ENCODE measurements at regions not wholly inside any gene's neighbourhood (a gene's known extent, or its start where the extent isn't known, plus 50 kb on each side); places are given as distances from the start of the nearest gene placed in this dataset.
A peak's percentile ranks its signal among the peaks of the same experiment; 100 is the strongest.
"Not testable (repeated sequence)": the region's sequence is repeated elsewhere in the genome, so short reads cannot be mapped to it uniquely, and the experiment has no call there.

DNA sequence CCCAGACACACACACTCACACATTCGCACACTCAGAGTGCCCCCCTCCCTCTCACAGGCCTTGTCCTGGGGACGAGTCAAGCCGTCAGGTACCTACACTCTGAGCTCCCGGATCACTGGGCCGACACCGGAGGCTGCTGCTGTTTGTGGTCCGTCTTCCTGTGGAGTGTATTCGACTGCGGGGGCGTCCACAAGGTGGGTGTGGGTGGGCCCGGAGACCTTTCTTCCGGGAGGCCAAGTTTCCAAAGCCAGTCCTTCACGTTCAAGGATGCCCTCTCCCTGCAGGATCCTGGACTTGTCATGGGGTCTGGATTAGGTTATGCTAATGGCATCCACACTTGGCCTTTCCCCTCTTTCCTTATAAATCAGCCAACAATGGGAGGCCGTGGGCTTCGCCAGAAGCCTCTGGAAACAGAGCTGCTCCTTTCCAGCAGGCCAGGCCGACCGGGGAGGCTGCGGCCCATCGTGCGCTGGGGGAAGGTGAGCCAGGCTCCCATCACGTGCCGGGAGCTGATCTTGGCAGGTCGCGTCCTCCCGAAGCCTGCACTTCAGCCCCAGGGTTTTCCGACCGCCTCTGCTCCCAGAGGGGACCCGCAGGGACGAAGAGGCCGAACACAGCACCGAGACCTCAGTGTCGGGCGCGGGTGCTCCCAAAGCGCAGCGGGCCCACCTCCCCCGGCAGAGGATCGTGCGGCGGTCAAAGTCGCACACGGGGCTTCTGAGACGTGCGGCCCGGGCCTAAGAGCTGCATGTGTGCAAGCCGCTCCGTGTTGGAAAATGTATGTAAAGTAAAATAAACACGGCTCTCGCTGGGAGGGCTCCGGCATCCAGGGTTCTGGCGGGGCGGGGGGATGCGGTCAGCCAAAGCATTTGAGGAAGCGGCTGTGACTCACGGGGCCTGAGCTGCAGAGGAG is 196.5 kb upstream of the ZNF469 start:
- DNase-seq (ENCODE audit: low read depth in 4 of 4, low spot score in 1 of 4): not testable (repeated sequence)

DNA sequence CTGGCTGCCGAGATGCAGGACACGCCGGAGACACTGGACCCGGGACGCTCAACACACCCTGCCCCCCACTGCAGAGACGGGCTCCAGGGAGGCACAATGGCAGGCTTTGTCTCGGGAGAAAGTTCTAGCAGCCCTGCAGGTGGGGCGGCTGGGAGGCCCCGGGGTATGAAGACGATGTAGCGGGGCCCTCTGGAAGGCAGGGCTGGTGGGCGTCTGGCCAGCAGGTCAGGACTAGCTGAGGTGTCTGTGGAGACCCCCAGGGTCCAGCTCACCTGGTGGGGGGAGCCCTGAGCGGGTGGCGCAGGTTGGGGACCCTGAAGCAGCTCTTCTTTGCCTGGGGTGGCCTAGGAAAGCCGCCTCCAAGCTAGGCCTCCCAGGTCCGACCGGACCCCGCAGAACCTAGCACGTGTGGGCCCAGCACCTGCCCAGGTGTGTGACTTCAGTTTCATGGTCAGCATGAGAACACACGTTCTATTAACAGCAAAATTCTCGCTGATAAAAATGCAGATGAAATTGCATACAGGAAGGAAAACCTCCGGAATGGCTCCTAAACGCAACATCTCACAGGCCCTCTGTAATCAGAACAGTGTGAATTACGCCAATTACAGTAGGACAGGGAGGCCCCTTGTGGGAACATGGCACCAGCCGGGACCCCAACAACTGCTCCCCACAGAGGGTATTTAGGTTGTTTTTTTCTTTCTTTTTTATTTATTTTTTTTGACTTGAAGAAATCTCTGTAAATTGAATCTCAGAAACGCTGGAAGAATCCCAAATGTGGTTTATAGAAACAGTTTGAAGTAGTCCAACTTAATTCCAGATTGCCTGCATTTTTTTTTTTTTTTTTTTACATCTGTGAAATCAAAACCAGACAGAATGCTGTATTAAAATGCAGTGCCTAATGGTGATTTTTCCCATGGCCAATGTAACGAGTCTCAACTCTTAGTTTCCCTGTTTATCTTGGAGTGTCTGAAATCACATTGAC is 195.6 kb upstream of the ZNF469 start:
- DNase-seq (ENCODE audit: low read depth in 4 of 4, low spot score in 1 of 4): not testable (repeated sequence)

DNA sequence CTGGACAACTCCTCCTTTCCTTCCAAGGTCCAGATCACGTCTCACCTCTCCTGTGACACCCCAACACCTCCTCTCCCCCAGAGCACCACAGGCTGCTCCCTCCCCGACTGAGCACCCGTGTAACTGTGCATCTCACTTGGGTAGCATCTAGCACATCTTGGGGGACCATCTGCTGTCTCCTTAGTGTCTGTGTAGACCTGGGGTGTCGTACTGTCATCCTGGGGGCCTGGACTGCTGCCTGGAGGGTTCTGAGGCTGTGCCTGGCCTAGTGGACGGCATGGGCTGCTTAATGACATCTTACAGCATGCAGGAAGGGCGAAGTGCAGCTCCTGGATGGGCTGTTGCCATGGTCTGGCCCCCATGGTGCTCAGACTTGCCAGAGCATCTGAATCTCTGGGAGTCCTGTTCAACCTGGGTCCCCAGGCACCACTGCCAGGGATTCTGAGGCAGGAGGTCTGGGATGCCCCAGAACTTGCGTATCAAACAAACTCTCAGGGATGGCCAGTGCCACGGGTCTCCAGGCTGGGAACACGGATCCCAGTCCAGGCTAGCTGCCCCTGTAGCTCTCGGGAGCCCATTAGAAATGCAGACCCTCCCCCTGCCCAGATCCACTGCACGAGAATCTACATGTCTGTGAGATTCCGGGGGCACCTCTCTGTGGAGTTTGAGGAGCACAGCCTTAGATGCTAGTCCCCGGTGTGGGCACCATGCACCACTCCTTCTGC is 194.4 kb upstream of the ZNF469 start:
- not testable (repeated sequence) for DNase-seq (ENCODE audit: low read depth in 4 of 4, low spot score in 1 of 4)

DNA sequence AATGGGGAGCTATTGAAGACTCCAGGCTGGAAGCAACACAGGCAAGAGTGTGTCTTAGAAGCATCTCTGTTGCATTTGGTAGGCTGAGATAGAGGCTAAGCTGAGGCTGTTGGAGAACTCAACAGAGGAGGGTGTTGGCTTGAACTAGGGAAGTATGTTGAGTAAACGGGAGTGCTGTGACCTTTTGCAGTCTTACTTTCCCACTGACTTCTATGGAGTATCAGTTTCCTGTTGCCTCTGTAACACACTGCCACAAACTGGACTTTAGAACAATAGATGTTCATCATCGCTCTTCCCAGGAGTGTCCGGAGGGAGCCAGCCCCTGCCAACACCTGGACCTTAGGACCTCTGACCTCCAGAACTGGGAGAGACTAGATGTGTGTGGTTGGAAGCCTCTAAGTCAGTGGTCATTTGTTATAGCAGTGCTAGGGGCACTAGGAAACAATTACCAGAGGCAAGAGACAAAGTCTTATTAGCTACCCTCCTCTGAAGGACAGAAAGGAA is 192.1 kb upstream of the ZNF469 start:
- not testable (repeated sequence) for DNase-seq (ENCODE audit: low read depth in 4 of 4, low spot score in 1 of 4)

DNA sequence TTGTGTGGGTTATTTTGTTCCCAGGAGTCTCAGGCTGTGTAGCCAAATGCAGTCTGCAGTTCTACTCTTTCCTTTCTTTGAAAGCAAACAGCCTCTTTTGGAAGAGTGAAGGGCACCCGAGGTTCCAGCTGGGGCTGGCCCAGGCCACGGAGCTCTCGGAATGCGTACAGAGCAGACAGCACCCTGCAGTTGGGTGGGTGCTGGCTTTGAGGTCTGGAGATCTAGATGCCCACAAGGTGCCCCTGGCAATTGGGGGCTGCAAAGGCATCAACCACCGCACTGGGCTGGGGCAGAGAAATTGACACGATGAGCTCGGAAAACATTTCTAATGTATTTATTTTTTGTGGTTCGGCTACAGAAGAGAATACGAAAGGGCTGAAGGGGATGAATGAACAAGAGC is 191.6 kb upstream of the ZNF469 start:
- DNase-seq (ENCODE audit: low read depth in 4 of 4, low spot score in 1 of 4): not testable (repeated sequence)

DNA sequence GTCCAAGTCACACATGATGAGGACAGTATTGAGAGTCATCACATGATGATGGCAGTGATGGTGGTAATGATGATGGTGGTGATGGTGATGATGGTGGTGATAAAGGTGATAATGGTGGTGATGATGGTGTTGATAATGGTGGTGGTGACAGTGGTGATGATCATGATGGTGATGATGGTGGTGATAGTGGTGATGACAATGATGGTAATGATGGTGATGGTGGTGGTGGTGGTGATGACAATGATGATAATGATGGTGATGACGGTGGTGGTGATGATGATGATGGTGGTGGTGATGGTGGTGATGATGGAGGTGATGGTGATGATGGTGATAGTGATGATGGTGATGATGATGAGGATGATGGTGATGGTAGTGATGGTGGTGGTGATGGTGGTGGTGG is 190.2 kb upstream of the ZNF469 start:
- DNase-seq (ENCODE audit: low read depth in 4 of 4, low spot score in 1 of 4): no peak

DNA sequence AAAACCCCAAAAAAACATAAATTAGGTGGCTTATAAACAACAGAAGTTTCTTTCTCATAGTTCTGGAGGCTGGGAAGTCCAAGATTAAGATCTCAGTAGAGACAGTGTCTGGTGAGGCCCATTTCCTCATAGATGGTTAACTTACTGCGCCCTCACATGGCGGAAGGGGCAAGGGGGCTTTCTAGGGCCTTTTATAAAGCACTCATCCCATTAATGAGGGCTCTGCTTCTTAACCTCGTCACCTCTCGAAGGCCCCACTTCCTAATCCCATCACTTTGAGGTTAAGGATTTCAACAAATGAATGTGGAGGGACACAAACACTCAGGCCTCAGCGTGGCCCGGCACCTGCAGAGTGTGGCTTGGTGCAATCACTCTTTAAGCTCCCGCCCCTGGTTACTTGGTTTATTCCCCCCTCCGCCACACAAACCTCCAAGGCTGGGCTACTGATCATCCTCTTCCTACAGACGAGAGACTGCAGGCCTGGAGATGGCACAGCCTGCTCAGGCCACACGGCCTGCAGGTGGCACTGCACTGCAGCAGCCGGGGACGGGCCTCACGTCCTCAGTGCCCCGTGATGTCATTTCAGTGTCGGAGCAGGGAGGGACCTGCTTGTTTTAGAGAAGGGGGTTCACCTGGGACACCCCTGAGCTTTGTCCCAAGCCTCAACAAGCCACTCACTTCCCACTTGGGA is 188.9 kb upstream of the ZNF469 start:
- DNase-seq (ENCODE audit: low read depth in 4 of 4, low spot score in 1 of 4): peak in 2 of 4 experiments; percentile 6 to 17

DNA sequence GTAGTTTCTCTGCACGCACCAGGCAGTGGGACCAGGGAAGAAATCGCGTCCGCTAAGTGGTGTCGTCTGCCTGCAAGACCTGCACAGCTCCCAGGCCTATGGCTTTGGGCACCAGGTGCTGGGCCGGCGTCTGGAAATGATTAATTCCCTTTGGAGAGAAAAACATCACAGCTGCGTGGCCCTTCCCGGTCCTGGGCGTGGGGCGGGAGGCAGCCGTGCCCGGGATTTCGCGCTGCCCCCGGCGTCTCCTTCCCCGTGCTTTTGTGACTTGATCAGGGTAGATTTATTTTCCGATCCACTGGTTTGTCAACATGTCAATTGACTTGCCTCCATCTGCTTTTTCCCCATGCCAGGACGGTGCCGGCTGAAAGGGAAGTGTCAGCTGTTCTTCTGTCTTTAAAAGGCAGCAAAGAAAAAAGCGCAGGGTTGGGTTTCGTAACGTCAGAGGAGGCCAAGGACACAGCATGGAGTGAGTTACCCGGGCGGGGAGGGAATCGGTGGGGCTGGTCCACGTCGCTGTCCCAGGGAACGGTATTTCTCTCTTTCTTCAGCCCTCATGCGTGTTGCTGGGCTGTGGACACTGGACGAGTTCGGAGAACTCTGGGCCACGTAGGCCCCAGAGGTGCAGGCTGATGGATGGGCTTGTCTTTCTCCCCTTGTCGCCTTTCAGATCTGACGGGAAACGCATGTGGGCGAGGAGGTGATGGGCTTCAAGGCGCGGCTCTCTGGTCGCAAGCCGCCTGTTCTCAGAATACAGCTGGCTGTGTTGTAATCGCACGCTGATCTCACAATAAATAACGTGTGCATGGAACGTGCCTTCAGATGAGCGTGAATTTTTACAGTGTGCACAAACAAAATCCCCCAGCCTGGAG is 188.1 kb upstream of the ZNF469 start:
- DNase-seq (ENCODE audit: low read depth in 4 of 4, low spot score in 1 of 4): no peak

DNA sequence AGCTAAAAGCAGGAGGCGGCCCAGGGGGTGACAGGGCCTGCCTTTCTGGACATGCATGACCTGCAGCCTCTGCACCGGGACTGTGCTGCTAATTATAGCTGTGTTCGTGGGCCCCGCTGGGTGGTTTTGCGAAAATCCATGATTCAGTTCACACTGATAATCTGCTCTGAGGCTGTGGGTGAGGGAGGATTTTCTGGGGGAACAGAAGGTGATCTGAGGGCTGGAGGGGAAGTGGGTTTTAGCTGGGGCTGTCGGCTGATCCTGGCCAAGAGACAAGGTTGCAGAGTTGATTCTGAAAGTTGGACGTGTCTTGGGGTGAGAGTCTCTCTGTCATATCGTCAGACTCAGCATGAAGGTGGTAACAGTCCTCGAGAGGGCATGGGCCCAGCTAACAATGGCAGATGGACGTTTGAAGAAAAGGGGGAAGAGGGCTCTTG is 187.5 kb upstream of the ZNF469 start:
- no peak for DNase-seq (ENCODE audit: low read depth in 4 of 4, low spot score in 1 of 4)

DNA sequence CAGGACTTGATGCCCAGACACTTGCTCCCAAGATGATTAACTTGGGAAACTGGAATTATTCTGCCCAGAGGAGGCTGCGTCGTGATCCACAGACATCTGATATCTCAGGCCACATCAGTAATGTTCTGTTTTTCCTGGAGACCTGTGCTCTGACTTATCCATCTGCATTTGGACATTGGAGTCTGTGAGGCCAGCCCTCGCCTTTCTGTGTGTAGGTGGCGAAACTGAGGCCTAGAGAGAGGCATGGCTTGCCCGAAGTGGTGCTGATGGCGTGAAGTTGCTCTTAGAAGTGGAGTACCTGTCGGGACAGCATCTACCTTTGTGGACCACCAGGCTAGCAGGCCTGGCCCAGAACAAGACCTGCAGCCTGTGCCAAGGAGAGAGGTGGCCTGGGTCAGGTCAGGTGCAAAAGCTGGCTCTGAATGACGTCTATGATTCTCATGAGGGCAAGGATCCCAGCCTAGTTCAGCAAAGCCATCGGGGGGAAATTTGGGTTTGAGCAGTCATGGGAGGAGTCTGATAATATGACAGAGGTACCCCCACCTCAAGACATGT is 186.8 kb upstream of the ZNF469 start:
- DNase-seq (ENCODE audit: low read depth in 4 of 4, low spot score in 1 of 4): no peak

DNA sequence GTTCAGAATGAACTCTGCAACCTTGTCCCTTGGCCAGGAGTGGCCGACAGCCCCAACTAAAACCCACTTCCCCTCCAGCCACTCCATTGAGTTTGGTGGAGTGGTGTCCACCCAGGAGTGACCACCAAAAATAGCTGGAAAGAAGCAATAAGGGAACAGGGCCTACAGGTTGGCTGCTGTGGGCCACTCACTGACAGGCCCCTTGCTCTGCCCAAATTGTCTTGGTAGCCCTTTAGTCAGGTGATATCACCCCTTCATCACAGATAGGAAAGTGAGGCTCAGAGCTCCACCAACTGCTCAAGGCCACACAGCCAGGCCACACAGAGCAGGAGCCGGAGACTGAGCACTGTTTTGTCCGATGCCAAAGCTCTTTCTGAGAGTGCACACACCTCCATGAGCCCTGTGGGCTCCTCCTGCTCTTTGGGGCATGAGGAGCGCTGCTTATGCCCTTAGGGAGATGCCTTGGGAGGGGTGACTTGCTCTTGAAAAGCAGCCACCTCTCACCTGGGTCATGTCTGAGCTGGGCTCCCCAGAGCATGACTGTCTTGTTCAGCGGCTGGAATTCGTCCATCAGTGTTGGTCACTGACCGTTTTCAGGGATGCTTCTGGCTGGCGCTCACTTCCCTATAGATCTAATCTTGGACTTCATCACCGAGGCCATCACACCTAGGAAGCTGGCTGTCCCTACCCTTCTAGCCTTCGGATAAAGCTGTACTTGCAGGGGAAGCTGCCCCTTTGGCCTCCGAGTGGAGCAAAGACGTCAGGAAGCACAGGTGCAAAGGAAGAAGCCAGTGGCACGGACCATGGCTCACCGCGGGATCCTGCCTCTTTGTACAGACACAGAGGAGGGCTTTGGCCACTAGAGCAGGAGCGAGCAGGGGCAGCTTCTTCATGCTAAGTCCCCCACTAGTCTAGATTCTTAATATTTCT is 186.0 kb upstream of the ZNF469 start:
- no peak for DNase-seq (ENCODE audit: low read depth in 4 of 4, low spot score in 1 of 4)

DNA sequence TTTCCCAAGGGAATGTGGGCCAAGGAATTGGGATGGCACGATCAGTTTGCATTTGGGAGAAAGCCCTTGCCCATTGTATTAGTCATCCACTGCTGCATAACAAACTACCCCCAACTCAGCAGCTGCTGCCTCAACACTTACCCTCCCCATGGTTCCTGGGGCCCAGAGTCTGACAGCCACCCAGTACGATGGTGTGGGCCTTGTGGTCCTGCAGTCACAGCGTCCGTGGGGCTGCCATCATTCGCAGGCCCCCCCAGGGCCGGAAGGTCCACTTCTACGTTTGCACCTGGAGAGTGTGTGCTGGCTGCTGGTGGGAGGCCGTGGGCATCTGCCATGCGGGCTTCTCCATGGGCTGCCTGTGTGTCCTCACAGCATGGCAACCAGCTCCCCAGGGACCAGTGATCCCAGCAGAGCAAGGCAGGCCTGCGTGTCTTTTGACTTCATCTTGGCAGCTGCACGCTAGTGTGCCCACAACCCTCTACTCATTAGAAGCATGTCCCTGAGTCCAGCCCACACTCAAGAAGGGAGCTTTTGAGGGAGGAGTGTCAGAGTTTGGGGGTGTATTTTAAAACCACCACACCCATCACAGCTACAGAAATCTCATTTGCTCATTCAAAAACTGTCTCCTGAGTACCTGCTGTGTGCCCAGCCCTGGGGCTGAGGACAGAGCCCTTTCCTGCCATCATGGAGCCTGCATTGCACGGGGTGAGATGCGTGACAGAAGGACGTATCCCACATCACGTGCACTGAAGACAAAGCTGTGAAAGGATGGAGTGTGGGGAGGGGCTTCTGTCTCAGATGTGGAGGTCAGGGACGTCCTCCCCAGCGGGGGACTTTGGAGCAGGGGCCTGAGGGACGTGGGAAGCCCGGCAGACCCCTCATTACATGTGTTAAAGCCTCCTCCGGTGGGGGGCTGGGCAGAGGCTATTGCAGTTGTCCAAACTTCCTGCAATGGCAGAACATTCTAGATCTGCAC is 185.0 kb upstream of the ZNF469 start:
- no peak for DNase-seq (ENCODE audit: low read depth in 4 of 4, low spot score in 1 of 4)

DNA sequence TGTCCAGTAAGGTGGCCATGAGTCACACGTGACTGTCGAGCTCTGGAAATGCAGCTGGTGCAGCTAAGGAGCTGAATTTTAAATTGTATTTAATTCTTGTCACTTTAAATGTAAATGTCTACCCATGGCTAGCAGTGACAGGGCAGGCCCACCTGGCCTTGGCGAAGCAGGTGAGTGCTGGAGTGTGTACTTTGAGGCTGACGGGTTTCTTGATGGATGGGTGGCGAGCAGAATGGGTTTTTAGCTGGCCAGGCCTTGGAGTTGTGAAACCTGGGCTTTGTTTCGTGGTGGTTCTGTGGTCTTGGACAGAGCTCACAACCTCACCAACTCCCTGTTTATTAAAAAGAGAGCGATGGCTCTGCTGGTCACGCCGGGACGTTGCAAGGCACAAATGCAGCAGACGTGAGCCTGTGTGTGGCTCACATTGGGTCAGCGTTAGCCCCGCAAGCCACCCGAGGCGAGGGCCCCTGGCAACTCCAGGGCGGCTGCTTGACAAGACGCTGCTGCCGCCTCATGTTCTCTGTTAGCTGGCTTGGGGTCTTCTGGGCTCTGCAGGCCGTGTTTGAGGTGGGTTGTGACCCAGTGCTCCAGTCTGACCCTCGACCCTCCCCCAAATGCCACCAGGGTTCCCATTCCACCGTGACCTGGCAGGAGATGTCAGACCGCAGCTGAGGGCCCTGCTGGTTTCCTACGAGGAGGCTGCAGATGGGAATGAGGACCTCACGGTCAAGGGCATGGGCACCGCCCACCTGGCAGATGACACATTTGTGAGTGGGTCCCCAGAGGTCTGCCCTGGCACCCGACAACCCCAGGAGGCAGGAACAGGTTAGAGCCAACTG is 184.1 kb upstream of the ZNF469 start:
- not testable (repeated sequence) for DNase-seq (ENCODE audit: low read depth in 4 of 4, low spot score in 1 of 4)

DNA sequence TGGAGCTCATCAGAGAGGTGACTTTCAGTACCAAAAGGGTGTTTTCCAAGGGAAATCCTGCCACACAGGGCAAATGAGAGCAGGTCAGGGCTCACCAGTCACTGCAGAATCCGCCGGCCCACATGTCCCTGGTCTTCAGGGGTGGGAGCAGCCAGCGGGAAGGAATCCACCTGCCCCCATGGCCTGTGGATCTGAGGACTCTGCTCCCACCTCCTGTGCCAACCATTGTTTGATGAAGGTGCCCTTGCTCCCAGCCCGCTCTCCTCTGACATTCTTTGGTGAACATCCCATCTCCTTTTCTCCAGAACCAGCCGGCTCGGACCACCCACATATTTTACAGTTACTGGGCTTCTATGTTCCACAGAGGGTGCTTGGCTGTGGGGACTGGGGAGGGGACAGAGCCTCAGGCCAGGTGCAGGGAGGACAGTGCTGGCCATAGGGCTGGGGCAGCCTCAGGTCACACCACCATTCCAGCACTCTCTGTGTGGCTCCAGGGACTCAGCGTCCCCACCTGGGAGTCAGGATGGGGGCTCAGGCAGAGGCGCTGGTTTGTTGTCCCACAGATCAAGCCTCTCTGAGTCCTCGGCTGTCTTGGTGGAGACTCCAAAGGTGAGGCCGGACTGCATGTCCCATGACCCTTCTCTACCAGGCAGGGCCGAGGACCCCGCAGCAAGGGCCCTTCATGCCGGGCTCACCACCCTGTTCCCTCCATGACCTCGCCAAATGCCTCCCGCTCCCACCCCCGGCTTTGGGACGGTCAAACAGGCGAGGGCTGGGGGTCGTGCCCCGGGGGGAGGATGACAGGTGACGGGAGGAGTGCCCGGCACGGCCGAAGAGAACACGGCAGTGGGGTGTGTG is 183.2 kb upstream of the ZNF469 start:
- not testable (repeated sequence) for DNase-seq (ENCODE audit: low read depth in 4 of 4, low spot score in 1 of 4)
